ENCODE measurements at regions not wholly inside any gene's neighbourhood (a gene's known extent, or its start where the extent isn't known, plus 50 kb on each side); places are given as distances from the start of the nearest gene placed in this dataset.

DNA sequence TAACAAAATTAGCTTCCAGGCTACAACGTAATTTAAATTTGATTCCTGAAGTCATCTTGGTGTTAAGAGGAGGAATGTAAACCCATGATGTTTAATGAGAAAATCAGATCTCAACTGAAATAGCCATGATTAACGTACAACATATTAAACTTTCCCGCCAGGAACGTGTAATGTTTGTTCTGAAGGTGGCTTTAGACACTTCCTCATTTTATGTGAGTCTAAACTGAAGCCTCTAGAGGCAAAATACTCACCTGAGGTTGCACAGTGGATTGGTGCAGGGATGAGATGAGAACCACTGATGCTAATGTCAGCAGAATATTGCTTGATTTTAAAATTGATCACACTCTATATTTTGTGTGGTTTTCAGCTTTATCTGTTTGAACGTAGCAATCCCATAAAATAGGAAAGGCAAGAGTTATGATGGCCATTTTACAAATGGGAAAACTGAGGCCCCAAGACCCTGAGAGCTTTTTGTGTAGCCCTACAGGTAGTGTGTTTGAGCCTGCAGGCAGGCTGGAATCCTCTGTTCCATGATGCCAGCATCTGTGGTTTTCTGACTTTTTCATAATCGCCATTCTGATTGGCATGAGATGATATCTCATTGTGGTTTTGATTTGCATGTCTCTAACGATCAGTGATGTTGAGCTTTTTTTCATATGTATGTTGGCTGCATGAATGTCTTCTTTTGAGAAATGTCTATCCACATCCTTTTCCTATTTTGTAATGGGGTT lies 243.7 kb upstream of the BMPER start:
- no peaks in the 10 kb centered on the region for H3K9me3 ChIP-seq (ENCODE audit: severe bottlenecking)
- no peaks in the 10 kb centered on the region for H3K27me3 ChIP-seq (ENCODE audit: insufficient read depth, low read depth, severe bottlenecking)
- H3K4me3 ChIP-seq (ENCODE audit: low read depth, low read length) = no peak overlapping the region
- H3K27ac ChIP-seq = no peak overlapping the region
- no peak for DNase-seq
- H3K36me3 ChIP-seq = no peaks in the 10 kb centered on the region
- TF ChIP-seq CTCF (IDR thresholded peaks at IDR 0.05; ENCODE audit: low read depth, low read length) = no peak

DNA sequence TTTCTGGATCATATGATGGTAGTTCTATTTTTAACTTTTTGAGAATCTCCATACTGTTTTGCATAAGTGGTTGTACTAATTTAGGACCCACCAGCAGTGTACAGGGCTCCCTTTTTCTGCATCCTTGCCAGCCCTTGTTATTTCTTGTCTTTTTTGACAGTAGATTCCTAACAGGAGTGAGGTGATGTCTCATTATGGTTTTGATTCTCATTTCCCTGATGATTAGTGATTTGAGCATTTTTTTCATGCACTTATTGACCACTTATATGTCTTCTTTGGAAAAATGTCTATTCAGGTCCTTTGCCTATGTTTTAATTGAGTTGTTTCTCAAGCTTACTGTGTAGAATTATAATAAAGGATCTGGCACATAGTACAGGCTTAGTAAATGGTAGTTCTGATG lies 238.8 kb upstream of the BMPER start:
- DNase-seq = no peak
- no peak overlapping the region for H3K4me3 ChIP-seq (ENCODE audit: low read depth, low read length)
- no peaks in the 10 kb centered on the region for H3K9me3 ChIP-seq (ENCODE audit: severe bottlenecking)
- H3K27ac ChIP-seq = no peak overlapping the region
- TF ChIP-seq CTCF (IDR thresholded peaks at IDR 0.05; ENCODE audit: low read depth, low read length) = no peak
- no peaks in the 10 kb centered on the region for H3K27me3 ChIP-seq (ENCODE audit: insufficient read depth, low read depth, severe bottlenecking)
- H3K36me3 ChIP-seq = no peaks in the 10 kb centered on the region

DNA sequence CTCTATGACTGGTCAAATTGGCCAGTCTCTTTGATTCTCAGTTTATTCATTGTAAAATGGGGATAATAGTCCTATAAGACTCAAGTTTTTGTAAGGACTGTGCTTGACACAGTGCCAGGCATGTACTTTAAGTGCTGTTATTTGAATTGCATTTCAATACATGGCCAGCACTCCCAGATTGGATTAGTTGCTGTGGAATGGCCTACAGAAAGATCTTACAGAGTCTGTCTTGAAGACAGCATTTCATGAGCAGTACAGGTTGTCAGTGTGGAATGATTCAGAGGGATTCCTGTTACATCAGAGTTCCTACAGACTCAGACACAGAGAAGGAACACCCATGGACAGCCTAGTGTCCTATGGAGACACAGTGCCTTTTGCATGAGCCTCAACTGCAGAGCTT lies 238.1 kb upstream of the BMPER start:
- Histone ChIP-seq H3K9me3 (ENCODE audit: severe bottlenecking) (no peaks in the 10 kb centered on the region), H3K27ac (no peak overlapping the region), H3K27me3 (ENCODE audit: insufficient read depth, low read depth, severe bottlenecking) (no peaks in the 10 kb centered on the region), H3K36me3 (no peaks in the 10 kb centered on the region), H3K4me3 (ENCODE audit: low read depth, low read length) (no peak overlapping the region)
- TF ChIP-seq CTCF (IDR thresholded peaks at IDR 0.05; ENCODE audit: low read depth, low read length) = no peak
- DNase-seq = no peak

DNA sequence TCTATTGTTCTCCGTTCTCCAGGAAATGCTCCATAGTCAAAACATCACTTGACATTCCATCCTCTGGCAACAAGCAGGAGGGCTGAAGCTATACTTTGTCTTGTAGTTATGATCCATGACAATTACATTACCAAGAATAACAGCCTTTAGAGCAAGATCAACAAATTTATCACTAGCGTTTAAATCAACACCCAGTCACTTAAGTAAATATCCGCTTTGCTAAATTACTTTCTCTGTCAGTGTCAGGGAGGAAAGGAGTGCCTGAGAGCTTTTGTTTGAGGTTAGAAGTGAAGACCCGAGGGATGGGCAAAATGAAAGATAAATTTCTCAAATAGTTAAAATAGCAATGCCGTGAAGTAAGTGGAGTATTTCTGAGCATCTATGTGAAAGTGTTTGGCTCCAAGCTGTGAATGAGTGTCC lies 236.1 kb upstream of the BMPER start:
- no peaks in the 10 kb centered on the region for H3K9me3 ChIP-seq (ENCODE audit: severe bottlenecking)
- no peaks in the 10 kb centered on the region for H3K36me3 ChIP-seq
- no peak overlapping the region for H3K4me3 ChIP-seq (ENCODE audit: low read depth, low read length)
- no peak for TF ChIP-seq CTCF (IDR thresholded peaks at IDR 0.05; ENCODE audit: low read depth, low read length)
- H3K27me3 ChIP-seq (ENCODE audit: insufficient read depth, low read depth, severe bottlenecking) = no peaks in the 10 kb centered on the region
- no peak for DNase-seq
- H3K27ac ChIP-seq = no peak overlapping the region

DNA sequence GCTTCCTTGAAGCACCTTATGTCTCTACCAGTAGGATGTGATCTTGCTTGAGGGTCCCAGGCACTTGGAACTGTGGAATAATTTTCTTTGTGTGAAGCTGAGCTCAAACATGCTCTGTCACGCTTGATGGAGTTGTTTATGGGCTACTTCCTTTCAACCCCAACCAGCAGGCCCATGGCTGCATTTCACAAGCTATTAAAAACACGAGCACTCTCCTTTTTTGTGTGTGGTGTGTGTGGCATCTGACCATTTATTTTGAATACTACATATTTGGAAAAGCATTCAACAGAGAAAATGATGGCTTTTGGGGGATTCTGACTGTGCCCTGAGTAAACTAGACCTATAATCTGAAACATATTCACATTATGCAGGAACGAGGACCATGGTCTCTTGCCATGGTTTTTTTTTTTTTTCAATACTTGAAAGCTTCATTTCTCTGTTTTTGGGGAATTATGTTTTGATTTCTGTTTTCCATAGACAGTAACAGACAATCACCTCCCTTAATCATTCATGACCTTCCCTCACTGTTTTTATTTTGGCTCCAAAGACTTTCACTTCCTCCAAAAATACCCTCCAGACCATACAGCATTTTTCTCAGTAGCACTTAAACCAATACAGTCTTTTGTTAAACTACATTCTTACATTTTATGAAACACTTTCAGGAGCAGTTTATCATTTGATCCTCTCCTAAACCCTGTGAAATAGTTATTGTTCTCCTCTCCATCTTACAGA lies 233.6 kb upstream of the BMPER start:
- no peak for TF ChIP-seq CTCF (IDR thresholded peaks at IDR 0.05; ENCODE audit: low read depth, low read length)
- H3K27ac ChIP-seq = no peak overlapping the region
- H3K36me3 ChIP-seq = no peaks in the 10 kb centered on the region
- no peaks in the 10 kb centered on the region for H3K9me3 ChIP-seq (ENCODE audit: severe bottlenecking)
- no peaks in the 10 kb centered on the region for H3K27me3 ChIP-seq (ENCODE audit: insufficient read depth, low read depth, severe bottlenecking)
- H3K4me3 ChIP-seq (ENCODE audit: low read depth, low read length) = no peak overlapping the region
- no peak for DNase-seq
